HG03342 (cell line): ENCODE measurements at regions not wholly inside any gene's neighbourhood (a gene's known extent, or its start where the extent isn't known, plus 50 kb on each side); places are given as distances from the start of the nearest gene placed in this dataset.

Experiments used
- ATAC-seq: cut with Tn5 transposase; IDR thresholded peaks from one replicate; pipeline ENCODE4 v1.9.1; 2021; ENCODE audit warnings: mild to moderate bottlenecking, moderate library complexity; ENCODE audit not compliant: unreplicated experiment

DNA sequence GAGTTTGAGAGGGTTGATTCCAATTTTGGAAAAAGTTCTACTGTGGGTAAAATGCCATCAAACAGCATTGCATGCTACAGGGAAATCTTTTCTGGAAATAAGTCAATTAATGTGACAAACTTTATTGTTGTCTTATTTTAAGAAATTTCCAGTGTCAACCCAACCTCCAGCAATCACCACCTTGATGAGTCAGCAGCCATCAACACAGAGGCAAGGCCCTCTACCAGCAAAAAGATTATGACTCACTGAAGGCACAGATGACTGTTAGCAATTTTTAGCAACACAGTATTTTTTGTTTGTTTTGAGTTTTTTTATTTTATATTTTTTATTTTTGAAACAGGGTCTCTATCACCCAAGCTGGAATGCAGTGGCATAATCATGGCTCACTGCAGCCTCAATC lies 165.4 kb upstream of the C1QTNF7 start:
- ATAC-seq, result no peak

DNA sequence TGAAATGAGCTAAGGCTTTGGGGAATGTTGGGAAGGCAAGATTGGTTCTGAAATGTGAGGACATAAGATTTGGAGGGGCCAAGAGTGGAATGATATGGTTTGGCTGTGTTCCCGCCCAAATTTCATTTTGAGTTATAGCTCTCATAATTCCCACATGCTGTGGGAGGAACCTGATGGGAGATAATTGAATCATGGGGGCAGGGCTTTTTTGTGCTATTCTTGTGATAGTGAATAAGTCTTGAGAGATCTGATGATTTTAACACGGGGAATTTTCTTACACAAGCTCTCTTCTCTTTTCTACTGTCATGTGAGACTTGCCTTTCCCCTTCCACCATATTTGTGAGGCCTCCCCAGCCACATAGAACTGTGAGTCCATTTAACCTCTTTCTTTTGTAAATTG lies 157.6 kb upstream of the C1QTNF7 start:
- ATAC-seq, result no peak

DNA sequence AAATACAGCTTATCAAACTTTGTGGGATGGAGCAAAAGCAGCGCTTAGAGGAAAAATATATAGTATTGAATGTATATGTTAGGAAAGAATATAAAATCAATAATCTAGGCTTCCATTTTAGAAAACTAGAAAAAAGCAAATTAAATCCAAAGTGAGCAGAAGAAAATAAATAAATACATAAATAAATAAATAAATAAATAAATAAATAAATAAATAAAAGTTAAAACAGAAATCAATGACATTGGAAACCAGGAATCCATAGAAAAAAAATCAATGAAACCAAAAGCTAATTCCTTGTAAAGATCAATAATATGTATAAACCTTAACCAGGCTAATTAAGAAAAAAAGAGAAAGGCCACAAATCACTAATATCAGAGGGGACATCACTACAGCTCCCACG lies 141.8 kb upstream of the C1QTNF7 start:
- ATAC-seq, result no peak

DNA sequence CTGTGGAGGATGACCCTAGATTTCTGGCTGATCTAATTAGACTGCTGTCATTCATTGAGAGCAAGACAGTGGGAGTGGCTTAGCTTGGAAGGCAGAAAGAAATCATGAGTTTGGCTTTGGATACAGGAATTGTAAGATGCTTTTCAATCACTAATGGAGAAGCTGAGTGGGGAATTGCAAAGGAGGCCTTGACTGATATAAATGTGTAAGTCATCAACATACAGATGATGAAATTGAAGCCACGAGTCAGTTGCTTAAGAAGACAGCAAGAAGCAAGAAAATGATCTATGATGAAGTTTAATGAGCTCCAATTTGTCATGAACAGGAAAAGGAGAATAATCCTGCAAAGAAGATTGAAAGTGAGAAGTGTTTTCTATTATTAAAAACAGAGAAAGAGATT lies 136.7 kb upstream of the C1QTNF7 start:
- no peak for ATAC-seq

DNA sequence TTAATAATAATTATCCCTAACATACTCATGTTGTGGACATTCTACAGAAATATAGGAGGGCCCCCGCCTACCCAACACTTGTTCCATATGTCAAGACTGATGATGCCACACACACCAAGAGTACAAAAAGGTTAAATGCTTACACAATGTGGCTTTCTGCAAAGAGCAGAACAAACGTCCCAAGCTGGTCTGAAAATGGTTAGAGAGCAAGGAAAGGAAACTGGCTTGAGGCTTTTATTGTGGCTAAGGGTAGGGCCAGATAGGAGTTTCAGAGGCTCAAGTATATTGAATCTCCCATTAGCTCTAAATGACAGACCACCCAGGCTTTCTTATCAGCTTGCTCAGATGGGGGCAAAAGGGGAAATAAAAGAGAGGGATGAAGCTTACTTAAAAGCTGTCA lies 134.1 kb upstream of the C1QTNF7 start:
- ATAC-seq, result no peak

DNA sequence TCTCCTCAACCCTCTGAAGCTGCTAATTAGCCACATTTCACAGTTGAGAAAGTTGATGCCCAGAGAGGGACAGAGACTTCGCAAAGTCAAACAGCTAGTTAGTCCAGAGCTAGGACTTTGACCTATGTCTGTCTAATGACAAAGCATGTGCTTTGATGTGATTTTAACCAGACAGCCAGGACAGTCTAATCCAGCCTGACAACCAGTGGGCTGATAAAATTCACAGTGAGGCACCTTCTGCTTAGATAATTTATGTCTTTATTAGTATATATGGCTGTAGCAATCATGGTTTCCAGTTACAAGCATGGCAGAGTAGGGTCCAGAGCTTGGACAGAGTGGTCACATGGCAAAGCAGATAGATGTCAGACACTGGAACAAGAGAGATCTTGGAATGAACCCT lies 133.6 kb upstream of the C1QTNF7 start:
- ATAC-seq, result no peak

DNA sequence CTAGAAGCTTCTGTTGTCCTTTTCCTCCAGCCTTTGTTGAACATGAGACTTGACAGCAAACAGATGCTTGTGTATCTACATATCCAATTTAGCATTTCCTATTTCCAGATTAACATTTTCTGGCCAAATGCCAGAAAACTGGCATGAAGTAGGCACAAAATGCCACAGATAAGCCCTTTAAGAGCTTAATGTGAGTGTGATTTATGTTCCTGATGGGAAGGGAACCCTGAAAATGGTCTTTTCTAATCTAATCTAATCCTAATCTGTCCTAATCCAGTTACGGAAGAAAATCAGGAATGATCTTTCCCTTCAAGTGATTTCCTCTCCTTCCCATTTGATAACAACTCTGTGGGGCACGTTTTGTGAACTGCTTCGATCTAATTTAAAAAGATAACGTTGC lies 133.0 kb upstream of the C1QTNF7 start:
- no peak for ATAC-seq

DNA sequence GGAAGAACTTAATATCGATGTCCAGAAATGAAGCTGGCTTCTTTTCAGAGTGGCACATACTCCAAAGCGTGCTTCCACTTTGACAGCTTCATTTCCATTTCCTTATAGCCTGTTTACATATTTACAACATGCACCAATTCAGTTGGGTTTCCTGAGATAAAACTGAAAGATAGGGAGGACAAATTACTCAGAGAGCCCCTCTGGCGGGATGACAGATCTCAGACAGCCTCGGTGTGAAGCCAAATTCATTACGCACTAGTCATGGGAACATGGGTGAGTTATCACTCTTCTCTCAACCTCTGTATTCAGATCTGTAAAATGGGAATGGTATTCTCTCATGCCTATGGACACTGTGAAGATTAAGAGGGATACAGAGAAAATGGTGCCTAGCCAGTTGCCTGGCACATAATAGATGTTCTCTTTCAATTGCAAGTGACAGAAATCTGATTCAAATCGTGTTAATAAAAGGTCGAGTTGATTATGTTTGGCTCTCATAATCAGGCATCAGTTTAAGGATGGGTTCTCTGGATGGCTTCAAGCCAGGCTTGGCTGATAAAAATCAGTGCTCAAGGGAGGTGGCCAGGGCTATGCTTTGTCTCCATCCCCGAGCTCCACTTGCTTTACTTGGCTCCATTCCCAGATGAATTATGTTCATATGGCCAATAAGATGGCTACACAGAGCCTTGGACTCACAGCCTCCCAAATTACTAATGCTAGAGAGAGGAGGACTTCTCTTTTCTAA lies 132.2 kb upstream of the C1QTNF7 start:
- ATAC-seq, result no peak

DNA sequence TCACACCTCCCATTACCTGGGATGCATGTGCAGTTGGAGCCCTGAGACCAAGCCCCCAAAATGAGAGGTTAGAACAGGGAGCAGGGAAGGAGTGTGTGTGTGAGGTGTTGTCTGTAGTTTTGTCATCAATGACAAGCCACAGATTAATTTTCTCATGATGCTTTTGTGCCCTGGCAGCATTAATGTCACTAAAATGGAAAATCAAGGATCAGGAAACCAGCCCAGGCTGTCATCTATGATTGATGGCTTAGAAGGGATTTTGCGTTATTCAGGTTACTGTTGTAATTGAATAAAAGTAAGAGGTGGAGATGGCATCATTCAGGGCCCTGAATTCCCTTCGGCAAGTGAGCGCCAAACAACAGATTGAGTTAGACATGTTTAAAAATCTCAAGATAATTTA lies 130.5 kb upstream of the C1QTNF7 start:
- ATAC-seq, result no peak

DNA sequence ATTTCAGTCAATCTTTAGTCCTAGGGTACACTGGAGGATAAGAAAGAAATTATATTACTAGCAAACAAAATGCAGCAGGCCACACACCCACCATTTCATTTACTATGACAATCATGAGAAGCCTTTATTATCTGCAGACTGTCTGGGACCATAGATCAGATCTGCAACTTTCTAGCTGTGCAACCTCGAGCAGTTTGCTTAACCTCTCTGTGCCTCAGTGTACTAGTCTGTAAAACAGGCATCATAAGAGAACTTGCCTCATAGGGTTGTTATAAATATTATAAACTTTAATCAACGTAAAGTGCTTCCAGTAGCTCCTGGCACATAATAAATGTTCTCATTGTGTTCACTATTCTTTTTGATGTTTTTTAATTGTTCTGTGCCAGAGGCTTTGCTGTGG lies 128.2 kb upstream of the C1QTNF7 start:
- no peak for ATAC-seq

DNA sequence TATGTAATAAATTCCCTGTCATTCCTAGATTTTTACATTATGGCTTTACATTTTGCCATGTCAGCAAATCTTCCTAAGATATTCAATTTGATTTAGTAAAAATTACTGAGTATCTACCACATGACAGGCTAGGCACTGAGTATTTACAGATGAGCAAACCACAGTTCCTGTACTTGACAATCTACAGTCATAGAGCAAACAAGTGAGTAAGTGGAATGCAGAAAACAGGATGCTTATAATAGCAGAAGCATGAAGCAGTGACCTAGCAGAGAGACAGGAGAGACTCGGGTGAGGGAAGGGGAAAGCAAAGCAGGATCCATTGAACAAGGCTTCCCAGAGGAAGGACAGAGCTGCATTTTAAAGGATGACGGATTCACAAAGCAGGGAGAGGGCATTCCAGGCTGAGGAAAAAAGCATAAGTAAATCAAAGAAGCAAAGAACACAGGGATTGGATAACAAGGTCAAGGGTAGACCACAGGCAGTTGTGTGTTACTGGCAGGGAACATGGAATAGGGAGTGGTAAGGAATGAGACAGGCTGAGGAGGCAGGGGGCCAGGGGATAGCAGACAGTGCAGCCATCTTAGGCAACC lies 124.7 kb upstream of the C1QTNF7 start:
- no peak for ATAC-seq

DNA sequence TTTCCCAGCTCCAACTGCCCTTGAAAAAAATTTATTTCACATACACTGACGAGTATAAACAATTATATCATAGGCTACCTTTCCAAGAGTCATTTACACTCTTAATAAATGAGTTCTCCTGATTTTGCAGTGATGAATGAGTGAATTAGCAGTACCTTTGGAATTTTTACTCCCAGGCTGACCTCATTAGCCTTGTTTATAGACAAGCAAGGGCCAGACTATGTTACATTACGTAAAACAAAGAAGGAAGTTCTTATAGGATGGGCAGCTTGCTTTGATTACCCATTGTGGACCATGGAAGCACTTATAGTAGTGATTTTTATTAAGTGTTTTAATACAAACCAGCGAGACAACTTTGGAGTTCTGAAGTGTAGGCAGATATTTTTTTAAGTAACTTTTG lies 112.9 kb upstream of the C1QTNF7 start:
- no peak for ATAC-seq

DNA sequence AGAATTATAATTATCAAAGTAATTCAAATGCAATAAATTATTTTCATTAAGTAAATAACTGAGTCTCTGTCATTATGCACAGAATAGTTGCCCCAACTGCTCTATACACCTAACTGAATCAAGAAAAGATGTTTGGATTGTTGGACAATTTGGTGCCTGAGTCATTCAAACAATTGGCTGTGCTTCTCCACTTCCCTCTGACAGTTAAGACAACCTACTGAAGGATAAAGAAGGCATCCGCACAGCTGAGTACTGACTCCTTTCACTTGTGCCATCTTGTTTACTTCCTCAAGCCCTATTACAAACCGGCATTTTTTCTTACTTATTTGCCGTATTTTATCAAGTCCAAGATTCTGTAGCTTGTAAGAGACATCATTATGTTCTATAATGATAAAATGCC lies 110.6 kb upstream of the C1QTNF7 start:
- ATAC-seq, result no peak

DNA sequence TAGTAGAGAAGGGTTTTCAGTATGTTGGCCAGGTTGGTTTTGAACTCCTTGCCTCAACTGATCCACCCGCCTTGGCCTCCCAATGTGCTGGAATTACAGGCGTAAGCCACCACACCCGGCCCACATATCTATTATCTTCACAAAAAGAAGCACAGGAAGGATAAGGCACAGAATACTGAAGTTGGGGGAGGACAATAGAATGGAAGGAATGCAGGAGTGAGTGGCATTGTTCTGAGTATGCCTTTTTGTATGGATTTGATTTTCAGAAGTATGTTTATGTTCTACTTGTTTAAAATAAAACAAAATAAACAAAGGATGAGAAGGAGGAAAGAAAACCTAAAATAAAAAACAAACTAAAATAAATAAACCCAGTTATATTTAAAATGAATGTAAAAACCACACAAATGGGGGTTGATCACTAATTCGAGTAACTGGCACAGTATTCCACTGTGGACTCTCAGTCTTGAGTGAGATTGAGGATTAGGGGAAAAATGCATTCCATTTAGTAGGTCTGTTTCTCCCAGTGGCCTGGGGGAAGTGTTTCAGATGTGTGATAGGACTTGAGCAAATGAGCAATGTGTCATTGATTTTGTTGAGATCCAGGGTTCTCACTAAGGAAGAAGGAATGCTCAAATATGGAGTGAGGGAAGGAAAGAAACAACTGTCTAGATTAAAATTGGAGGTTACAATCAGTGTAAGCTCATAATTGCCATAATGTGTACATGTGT lies 109.0 kb upstream of the C1QTNF7 start:
- no peak for ATAC-seq

DNA sequence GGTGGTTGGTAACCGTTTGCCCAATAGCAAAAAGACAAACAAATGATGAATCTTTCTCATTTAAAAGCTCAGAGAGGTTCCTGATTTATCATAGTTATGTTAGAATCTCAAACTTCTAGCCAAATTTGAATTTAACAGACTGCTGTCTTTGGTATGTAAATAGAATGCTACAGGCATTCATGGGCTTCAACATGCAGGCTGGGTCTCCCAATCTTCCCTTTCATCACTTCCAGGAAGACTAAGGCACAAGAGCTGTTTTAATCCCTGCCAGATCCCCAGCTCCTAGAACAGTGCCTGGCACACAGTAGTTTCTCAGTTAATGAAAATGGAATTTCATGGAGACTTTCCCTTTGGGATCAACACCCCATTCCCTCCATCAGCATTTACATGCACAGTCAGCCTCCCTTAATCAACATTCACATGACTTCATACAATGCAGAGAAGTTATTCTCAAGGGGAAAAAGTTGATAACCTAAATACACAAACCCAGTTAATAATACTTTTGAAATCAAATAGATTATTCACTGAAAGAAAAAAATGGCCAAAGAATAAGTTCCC lies 107.6 kb upstream of the C1QTNF7 start:
- ATAC-seq, result no peak

DNA sequence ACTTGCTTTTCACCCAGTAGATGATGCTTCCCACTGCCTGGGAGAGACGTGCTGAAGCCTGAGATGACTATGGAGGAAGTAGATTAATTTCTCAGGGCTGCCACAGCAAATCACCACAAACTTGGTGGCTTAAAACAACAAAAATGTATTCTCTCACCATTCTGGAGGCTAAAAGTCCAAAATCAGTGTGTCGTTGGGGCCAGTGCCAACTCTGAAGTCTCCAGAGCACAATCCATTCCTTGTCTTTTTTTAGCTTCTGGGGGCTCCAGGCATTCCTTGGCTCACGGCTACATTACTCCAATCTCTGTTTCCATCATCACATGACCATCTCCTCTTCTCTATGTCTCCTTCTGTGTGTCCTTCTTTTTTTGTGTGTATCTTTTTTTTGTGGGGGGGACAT lies 105.8 kb upstream of the C1QTNF7 start:
- ATAC-seq, result no peak

DNA sequence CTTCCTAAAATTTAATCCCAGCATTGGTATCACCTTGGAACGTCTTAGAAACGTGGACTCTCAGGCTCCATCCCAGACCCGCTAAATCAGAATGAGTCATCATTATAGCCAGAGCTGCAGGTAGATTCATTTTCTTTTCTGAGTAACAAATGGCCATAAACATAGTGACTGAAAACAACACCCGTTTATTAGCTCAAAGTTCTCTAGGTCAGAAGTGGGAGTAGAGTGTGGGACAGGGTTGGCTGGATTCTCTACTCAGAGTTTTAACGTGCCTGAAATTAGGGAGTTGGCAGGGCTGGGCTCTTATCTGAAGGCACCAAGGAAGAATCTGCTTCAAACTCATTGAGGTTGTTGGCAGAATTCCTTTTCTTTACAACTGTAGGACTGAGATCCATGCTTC lies 101.8 kb upstream of the C1QTNF7 start:
- ATAC-seq, result no peak

DNA sequence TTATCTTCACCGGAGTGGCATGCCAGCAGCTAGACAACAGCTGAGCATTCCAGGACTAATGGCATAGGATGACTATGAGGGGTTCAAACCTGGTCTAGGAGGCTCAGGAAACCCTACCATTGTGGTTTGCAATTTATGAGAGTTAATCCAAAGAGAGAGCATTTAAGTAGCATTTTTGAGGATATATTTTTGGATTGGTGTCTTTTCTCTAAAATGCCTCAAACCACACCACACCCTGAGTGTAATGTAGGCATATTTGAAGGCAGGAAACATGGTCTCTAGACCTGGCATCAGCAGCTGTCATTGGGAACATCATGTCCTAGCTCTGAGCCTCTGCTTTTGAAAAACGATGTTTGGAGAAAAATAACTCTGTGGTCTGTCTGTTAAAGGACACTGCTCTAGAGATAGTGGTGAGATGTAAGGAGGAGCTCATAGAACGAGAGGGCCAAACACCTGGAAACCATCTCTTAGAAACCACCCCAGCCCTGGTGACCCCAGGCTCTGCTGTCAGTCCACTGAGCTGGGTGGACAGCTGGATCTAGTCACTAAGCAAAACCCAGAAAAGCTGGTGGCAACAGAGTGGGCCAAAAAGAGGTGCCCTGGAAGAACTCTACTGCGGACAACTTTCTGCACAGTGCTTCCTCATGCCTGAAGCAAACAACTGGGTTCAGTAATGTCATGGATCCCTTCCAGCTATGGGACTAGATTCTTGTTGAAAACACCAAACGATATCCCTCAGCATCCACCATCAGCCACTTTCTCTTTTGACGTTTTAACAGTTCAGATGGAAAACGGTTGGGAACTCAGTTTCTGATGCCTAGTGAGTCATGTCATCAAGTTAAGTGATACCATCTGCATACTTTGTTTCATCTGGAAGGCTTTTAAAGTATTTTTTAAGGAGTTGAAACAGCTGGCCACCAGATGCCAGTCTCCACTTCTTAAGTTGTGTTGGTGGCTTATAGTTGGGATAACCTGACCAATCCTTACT lies 100.2 kb upstream of the C1QTNF7 start:
- no peak for ATAC-seq

DNA sequence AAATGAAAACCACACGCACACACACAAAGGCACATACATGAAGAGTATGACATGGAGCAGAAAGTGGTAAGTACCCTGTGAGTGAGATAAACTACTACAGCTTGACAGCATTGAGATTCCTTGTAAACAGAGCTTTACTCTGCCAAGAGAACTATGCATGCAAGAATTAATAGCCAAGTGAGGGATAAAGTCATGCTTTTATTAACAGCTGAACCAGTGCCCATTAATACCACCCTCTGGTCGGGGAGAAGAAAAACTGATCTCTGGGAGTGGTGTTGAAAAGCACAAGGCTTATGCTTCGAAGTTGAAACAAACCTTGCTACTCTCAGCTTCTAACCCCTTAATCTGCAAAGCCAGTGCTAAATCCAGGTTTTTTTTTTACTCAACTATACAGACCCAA lies 95.9 kb upstream of the C1QTNF7 start:
- ATAC-seq, result no peak

DNA sequence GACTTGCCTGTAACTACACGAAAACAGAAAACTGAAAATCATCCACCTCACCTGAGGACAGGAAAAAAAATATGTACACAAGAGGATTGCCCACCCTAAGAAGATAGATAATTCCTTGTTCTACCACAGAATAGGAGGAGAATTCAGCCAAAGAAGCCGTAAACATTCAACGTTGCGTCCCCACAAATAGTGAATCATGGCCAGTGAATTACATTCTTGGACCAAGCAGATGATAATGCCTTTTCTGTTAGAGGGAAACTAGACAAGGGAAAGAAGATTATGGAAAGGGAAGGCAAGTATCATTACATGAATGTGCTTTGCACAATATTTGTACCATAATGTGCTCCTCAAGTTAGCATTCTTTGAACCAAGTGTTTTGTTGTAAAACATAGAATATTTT lies 95.5 kb upstream of the C1QTNF7 start:
- ATAC-seq, result no peak
